ENCODE measurements at regions not wholly inside any gene's neighbourhood (a gene's known extent, or its start where the extent isn't known, plus 50 kb on each side); places are given as distances from the start of the nearest gene placed in this dataset.

GRCh38 chr2:163852616-163853015, 116.8 kb upstream of the FIGN start:
- TF ChIP-seq CTCF (IDR thresholded peaks at IDR 0.05) (no peak), EZH2phosphoT487 (IDR thresholded peaks at IDR 0.05) (no peak), EZH2 (IDR thresholded peaks at IDR 0.05) (no peak)

Data from neural progenitor cell (in vitro differentiated cells).